Stimulated activated CD8-positive, alpha-beta memory T cell treated with anti-CD3 and anti-CD28 coated beads, Interleukin-2, amount 100 ng/mL, for 1 hour (primary cell): ENCODE measurements at regions not wholly inside any gene's neighbourhood (a gene's known extent, or its start where the extent isn't known, plus 50 kb on each side); places are given as distances from the start of the nearest gene placed in this dataset.
"Not testable (repeated sequence)": the region's sequence is repeated elsewhere in the genome, so short reads cannot be mapped to it uniquely, and the experiment has no call there.

Experiments
- DNase-seq, 2 donors: peaks; one replicate each; pipeline ENCODE4 v3.0.0-alpha.2; 2020; ENCODE audit warnings: low read depth in 2 of 2

- DNase-seq: no peak
Observed at GRCh38 chr5:133881576-133882388, 86.6 kb downstream of the C5orf15 start.

- no peak for DNase-seq
Observed at GRCh38 chr5:133878236-133878555, 90.2 kb downstream of the C5orf15 start.

GRCh38 chr5:133877351-133878235 is 90.8 kb downstream of the C5orf15 start:
- DNase-seq: no peak

DNA sequence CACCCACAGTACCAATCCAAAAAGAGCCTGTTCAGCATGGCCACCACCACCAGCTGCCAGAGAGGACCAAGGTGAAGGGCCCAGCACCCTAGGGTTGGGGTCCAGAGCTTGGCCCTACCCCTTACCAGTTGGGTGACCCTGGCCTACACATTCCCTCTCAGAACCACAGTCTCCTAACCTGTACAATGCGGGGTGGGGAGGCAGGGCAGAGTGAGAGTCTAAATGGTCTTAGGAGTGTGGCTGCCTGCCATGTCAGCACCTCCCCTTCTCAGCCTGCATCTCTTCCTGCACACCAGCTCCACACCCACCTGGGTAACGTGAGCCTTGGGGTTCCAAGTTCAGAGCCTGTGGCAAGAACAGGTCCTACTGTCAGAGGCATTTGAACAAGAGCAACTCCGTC is 92.2 kb downstream of the C5orf15 start:
- no peak for DNase-seq

DNA sequence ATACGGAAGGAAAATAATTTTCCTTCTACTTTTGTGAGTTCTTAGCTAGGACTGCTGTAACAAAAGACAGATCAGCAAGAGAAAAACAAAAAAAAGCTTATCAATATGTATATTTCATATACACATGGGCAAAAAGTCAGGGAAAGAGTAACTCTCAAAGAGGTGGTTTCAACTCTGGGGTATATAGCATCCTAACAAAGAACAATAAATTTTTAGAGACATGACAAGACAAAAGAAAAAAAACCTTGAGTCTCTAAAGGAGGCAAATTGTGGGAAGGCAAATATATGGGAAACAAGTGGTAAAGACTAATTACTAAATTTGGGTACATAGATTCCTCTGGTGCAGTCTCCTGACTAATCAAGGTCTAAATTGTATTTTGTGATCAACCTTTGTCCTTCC is 93.2 kb downstream of the C5orf15 start:
- DNase-seq: no peak

GRCh38 chr5:133873449-133873848 is 95.0 kb downstream of the C5orf15 start:
- DNase-seq: no peak

- DNase-seq: no peak
Observed at GRCh38 chr5:133870661-133871060, 97.8 kb downstream of the C5orf15 start.

GRCh38 chr5:133869519-133870335 is 98.7 kb downstream of the C5orf15 start:
- DNase-seq: no peak

DNA sequence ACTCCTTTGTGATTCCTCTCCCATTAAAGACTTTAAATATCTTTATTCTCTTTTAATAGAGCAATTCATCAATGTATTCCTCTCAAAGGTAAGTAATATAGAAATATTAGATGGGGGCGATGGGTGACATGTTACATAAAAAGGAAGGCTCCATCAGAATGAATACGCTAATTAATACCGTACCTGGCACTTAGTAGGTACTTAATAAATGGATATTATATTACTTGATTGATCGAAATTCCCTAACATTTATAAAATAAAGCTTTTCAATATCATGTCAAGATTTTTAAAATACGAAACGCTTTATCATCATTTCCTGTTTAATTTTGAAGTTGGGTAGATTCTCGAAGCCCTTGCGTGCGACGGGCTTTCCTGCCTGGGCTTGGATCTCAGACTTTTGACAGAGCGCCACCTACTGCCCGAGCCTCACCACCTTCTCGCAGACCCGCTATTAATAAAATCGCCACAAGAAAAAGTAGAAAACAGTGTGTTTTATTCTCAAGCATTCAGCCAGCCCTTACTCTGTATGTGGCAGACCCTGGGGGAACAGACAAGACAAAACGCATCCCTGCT is 99.4 kb downstream of the C5orf15 start:
- peak; percentile 35 to 47 for DNase-seq

GRCh38 chr5:133867851-133868545 is 100.4 kb downstream of the C5orf15 start:
- DNase-seq: no peak

DNA sequence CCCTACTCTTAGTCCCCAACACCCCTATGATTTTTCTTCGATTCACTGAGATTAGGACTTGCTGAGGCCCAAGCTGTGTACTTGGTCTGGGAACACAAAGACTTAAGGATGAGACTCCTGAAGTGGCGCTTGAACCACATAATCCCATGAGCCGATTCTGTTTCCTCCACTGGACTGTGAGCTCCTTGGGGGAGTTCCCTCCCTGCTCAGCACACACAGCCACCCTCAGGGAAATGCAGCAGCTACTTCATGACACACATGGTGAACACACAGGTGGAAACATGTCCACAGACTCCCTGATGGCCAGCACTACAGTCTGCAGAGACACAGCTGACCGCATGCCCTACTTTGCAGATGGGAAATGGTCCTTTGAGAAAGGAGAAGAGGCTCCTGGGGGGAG is 101.1 kb downstream of the C5orf15 start:
- DNase-seq: no peak

DNA sequence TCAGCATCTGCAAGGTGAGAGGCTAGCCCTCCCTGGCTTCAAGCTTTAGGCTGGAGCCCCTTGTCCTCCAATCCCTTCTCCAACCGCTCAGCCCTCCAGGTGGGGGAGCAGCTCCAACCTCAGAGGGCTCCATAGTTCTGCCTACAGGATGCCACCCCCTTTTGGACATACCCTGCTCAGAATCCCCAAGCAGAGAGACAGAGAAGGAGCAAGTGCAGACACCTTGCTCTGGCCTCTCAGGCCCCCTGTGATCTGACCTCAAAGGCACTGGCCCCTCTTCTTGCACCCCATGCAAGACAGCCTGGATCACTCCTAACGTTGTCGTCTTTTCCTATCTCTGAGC is 101.6 kb downstream of the C5orf15 start:
- no peak for DNase-seq

GRCh38 chr5:133866160-133866902 is 102.1 kb downstream of the C5orf15 start:
- no peak for DNase-seq

GRCh38 chr5:133865113-133865512 is 103.3 kb downstream of the C5orf15 start:
- no peak for DNase-seq

DNA sequence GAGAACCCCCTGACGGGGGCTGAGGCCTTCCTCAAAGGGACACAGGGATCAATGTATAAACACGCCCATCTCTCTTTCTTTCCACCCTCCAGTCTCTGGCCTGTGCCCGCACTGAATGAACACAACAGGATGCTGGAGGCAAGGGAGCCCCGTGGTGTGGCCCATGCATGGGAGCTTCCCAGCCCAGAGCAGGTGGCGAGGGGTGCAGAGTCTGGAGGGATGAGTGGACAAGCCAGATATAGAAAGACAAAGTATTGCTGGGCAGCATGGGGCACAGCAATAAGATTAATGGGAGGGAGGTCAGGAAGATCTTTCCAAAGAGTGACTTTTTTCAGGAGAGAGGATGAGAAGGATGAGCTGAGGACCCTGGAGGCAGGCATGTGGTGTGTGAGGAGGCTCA is 103.7 kb downstream of the C5orf15 start:
- no peak for DNase-seq

- no peak for DNase-seq
Observed at GRCh38 chr5:133863857-133864585, 104.4 kb downstream of the C5orf15 start.

DNA sequence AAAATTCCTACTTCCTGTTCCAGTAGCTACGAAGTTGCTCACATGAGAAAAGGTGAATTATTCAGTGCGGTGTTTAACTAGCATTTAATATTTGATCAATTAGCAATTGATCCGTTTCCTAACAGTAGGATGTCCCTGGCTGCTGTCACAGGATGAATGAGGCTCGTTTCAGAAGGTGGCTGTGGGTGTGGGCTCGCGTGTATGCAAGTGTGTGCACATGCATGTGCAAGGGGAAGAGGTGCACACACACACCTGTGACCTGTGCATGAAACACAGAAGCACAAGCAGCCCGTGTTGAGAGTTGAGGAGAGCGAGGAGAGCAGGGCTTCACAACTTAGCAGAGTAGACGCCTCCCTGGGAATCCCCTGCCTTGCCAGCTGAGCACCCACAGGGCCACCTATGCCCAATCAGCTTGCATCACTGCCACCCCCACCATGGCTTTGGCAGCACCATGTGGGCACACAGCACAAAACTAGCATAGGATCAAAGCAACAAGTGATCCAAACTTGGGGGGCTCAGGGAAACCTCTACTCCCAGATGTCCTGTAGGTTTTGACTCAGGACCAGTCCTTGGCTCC is 107.2 kb downstream of the C5orf15 start:
- DNase-seq: no peak

- no peak for DNase-seq
Observed at GRCh38 chr5:133859073-133859472, 109.4 kb downstream of the C5orf15 start.

DNA sequence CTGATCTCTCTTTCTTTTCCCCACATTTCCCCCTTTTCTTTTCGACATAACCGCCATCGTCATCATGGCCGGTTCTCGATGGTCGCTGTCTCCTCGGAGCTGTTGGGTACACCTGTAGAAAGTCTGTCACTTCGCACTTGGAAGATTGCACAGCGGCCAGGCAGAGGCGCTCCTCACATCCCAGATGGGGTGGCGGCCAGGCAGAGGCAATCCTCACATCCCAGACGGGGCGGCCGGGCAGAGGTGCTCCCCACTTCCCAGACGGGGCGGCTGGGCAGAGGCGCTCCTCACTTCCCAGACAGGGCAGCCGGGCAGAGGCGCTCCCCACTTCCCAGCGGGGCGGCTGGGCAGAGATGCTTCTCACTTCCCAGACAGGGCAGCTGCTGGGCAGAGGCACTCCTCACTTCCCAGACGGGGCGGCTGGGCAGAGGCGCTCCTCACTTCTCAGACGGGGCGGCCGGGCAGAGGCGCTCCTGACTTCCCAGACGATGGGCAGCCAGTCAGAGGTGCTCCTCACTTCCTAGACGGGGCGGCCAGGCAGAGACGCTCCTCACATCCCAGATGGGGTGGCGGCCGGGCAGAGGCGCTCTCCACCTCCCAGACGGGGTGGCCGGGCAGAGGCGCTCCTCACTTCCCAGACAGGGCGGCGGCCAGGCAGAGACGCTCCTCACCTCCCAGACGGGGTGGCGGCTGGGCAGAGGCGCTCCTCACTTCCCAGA is 110.7 kb downstream of the C5orf15 start:
- DNase-seq: not testable (repeated sequence)
